GM21825 (cell line): ENCODE measurements at regions not wholly inside any gene's neighbourhood (a gene's known extent, or its start where the extent isn't known, plus 50 kb on each side); places are given as distances from the start of the nearest gene placed in this dataset.
"Not testable (repeated sequence)": the region's sequence is repeated elsewhere in the genome, so short reads cannot be mapped to it uniquely, and the experiment has no call there.

Source experiments
- ATAC-seq: cut with Tn5 transposase; IDR thresholded peaks from one replicate; pipeline ENCODE4 v1.9.1; 2021; ENCODE audit warnings: mild to moderate bottlenecking, moderate library complexity; ENCODE audit not compliant: unreplicated experiment

- not testable (repeated sequence) for ATAC-seq
These were observed 385.0 kb upstream of the TPM1 start for GRCh38 chr15:62657501-62657900.

GRCh38 chr15:62658498-62658897 lies 384.0 kb upstream of the TPM1 start:
- ATAC-seq: peak; percentile 57

GRCh38 chr15:62663547-62663946 lies 379.0 kb upstream of the TPM1 start:
- ATAC-seq: no peak

- ATAC-seq: no peak
These were observed 377.1 kb upstream of the TPM1 start for GRCh38 chr15:62665449-62665848.

DNA sequence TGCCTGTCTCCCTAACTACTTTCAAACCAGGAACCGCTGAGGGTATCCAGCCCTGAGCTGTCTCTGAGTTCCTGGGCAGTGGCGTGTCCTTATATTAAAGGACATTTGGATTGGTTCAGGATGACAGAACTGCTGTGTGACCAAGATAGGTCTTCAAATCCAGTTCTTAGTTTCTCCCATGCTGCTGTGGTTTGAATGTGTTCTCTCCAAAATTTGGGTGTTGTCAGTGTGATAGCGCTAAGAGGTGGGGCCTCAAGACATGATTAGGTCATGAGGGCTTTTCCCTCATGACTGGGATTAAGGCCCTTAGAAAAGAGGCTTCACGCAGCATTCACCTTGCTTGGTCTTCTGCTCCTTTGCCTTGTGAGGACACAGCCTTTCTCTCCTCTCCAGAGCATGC lies 376.5 kb upstream of the TPM1 start:
- ATAC-seq: no peak

DNA sequence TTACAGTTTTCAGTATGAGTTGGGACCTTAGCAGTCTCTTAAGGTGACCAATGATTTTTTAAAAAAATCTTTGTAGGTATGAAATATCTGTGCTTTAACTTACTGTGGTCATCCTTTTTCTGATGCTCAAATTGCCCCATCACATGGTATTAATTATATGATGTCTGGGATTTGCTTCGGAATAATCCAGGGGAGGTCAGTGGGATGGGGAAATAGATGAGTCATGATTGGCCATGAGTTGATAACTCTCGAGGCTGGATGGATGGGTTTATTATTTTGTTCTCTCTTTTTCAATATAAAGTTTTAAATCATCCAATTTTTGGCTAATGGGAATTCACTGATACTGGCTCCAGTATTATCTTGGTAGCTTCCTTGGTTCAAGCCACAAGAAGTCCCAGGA lies 370.3 kb upstream of the TPM1 start:
- no peak for ATAC-seq

- ATAC-seq: no peak
These were observed 365.7 kb upstream of the TPM1 start for GRCh38 chr15:62676891-62677290.

- no peak for ATAC-seq
These were observed 360.3 kb upstream of the TPM1 start for GRCh38 chr15:62681939-62682896.

GRCh38 chr15:62683192-62683591 lies 359.4 kb upstream of the TPM1 start:
- not testable (repeated sequence) for ATAC-seq

- no peak for ATAC-seq
These were observed 358.3 kb upstream of the TPM1 start for GRCh38 chr15:62684123-62684808.

DNA sequence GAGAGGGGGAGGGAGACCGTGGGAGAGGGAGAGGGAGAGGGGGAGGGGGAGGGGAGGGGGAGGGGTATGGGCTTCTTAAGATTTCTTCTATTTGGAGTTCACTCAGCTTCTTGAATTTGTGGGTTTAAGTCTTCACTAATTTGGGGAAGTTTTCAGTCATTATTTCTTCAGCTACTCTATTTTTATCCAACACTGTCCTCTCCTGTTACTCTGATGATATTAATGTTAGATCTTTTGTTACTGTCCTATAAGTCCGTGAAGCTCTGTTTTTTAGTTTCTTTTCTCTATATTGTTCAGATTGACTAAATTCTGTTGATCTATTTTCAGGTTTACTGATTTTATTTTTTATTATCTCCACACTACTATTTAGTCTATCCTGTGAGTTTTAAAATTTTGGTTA lies 351.5 kb upstream of the TPM1 start:
- no peak for ATAC-seq

- ATAC-seq: no peak
These were observed 344.9 kb upstream of the TPM1 start for GRCh38 chr15:62697636-62698035.

- ATAC-seq: no peak
These were observed 343.9 kb upstream of the TPM1 start for GRCh38 chr15:62698646-62699045.

DNA sequence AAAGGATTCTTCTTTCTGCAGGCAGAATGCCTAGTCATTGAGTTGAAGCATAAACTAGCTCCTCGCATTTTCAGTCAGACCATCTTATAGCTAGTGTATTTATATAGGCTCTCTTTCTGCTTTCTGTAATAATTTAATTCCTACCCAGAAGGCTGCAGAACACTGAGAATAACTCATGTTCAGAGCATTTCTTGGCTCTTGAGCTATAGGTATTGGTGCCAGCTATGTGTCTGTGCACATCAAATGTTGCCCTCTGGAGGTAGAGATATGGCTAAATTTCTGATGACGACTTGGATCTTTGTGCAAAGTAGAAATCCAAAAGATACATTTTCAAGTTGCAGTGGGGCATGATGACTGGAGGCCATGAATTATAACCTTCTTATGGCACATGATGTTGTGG lies 336.2 kb upstream of the TPM1 start:
- ATAC-seq: no peak

- ATAC-seq: no peak
These were observed 334.1 kb upstream of the TPM1 start for GRCh38 chr15:62708470-62708869.

DNA sequence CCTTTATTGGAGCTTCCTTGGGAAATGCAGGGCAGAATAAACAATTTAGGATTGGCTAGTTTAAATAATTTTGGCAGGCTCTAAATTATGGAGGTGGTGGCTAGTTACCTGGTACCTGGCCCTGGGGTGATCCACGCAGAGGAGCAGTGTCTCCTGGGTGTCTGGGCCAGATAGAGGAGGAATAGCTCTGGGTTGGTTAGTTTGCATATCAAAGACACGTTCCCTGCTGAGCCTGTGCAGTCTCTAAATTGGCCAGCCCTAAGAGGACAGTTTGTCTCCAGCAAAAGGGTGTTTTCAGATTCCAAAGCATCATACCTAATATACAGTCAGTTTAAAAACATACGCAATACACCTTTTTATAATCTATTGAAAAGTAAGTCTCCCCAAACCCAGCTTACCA lies 333.3 kb upstream of the TPM1 start:
- ATAC-seq: no peak

- ATAC-seq: no peak
These were observed 330.7 kb upstream of the TPM1 start for GRCh38 chr15:62711691-62712454.

DNA sequence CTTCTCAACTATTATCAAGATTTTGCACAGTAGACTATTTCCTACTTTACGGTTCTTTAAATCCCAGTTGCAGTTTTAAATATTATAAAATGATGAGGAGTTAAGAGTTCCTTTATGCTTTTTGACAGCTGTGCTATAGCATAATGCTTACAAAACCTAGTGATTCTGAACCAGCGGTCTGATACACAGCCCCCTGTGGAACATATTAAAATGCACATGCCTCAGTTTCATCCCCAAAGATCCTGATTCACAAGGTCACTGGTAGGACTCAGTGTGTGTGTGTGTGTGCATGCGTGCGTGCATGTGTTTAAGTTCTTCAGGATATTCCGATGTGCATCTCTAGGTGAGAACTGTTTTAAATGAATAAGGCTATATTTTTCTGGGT lies 330.1 kb upstream of the TPM1 start:
- no peak for ATAC-seq

- ATAC-seq: no peak
These were observed 326.6 kb upstream of the TPM1 start for GRCh38 chr15:62715946-62716345.

DNA sequence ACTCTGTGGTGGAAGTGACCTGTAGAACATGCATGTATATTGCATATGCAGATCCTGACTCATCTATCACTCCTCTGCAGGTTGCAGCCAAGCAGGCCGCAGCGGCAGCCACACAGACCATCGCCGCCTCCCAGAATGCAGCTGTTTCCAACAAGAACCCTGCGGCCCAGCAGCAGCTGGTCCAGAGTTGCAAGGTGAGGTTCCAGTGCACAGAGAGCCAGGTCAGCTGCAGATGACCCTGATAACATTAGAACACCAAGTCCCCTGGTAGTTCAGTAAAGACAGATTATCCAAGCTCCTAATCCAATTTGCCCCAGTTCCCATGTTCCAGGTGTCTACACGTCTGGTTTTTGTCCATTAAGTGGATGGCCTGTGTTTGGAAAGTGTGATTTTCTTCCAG lies 325.1 kb upstream of the TPM1 start:
- ATAC-seq: no peak

GRCh38 chr15:62719316-62719715 lies 323.2 kb upstream of the TPM1 start:
- ATAC-seq: no peak
